Endothelial cell (in vitro differentiated cells): ENCODE measurements at regions not wholly inside any gene's neighbourhood (a gene's known extent, or its start where the extent isn't known, plus 50 kb on each side); places are given as distances from the start of the nearest gene placed in this dataset.
"Not testable (repeated sequence)": the region's sequence is repeated elsewhere in the genome, so short reads cannot be mapped to it uniquely, and the experiment has no call there.

Experiments used
- DNase-seq: peaks from one replicate; pipeline ENCODE4 v3.0.0; 2021; ENCODE audit warnings: low spot score
- H3K27ac Mint-ChIP-seq: one replicate; pipeline ENCODE4 v1.8.0; 2021; ENCODE audit warnings: mixed read lengths, inconsistent platforms; ENCODE audit not compliant: unreplicated experiment
- H3K27me3 Mint-ChIP-seq: one replicate; pipeline ENCODE4 v1.8.0; 2021; ENCODE audit warnings: mild to moderate bottlenecking, moderate library complexity, mixed read lengths, inconsistent platforms; ENCODE audit not compliant: unreplicated experiment
- H3K36me3 Mint-ChIP-seq: one replicate; pipeline ENCODE4 v1.8.0; 2021; ENCODE audit warnings: mild to moderate bottlenecking, low read depth, mixed read lengths, inconsistent platforms; ENCODE audit not compliant: unreplicated experiment
- H3K4me1 Mint-ChIP-seq: one replicate; pipeline ENCODE4 v1.8.0; 2021; ENCODE audit warnings: mild to moderate bottlenecking, mixed read lengths, inconsistent platforms; ENCODE audit not compliant: unreplicated experiment
- H3K4me3 Mint-ChIP-seq: one replicate; pipeline ENCODE4 v1.8.0; 2021; ENCODE audit warnings: mild to moderate bottlenecking, mixed read lengths, inconsistent platforms; ENCODE audit not compliant: unreplicated experiment
- H3K9me3 Mint-ChIP-seq: one replicate; pipeline ENCODE4 v1.8.0; 2021; ENCODE audit warnings: mixed read lengths, inconsistent platforms; ENCODE audit not compliant: unreplicated experiment
- TF ChIP-seq, protein P1 (sequence below): fragments of 200-600 bp; sonication (generic); IDR thresholded peaks from one replicate; pipeline ENCODE4 v1.5.0; 2021; ENCODE audit warnings: antibody characterized with exemption; ENCODE audit not compliant: unreplicated experiment

DNA sequence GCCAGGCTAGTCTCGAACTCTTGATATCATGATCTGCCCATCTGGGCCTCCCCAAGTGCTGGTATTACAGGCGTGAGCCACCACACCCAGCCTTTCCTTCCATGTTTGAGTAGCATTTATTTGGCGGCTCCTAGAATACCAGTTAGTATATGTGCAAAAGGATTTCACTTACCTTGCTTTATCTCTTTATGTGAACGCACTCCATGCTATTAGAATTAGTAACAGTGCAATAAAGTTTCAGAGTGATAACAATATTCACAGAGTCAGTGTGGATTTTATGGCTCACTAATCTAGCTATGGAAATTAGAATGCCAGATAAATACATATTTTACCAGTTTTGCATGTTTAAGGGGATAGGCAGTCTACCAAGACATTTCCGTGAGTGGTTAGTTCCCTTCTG, 74.4 kb upstream of the NIPBL start:
- Mint-ChIP-seq H3K4me1 (no peaks in the 10 kb centered on the region), H3K4me3 (no peak overlapping the region), H3K9me3 (no peaks in the 10 kb centered on the region), H3K27me3 (peaks cover 1% of the 10 kb centered on the region), H3K27ac (no peak overlapping the region), H3K36me3 (no peaks in the 10 kb centered on the region)
- TF ChIP-seq, protein P1, sequence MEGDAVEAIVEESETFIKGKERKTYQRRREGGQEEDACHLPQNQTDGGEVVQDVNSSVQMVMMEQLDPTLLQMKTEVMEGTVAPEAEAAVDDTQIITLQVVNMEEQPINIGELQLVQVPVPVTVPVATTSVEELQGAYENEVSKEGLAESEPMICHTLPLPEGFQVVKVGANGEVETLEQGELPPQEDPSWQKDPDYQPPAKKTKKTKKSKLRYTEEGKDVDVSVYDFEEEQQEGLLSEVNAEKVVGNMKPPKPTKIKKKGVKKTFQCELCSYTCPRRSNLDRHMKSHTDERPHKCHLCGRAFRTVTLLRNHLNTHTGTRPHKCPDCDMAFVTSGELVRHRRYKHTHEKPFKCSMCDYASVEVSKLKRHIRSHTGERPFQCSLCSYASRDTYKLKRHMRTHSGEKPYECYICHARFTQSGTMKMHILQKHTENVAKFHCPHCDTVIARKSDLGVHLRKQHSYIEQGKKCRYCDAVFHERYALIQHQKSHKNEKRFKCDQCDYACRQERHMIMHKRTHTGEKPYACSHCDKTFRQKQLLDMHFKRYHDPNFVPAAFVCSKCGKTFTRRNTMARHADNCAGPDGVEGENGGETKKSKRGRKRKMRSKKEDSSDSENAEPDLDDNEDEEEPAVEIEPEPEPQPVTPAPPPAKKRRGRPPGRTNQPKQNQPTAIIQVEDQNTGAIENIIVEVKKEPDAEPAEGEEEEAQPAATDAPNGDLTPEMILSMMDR = no peak
- no peak for DNase-seq

DNA sequence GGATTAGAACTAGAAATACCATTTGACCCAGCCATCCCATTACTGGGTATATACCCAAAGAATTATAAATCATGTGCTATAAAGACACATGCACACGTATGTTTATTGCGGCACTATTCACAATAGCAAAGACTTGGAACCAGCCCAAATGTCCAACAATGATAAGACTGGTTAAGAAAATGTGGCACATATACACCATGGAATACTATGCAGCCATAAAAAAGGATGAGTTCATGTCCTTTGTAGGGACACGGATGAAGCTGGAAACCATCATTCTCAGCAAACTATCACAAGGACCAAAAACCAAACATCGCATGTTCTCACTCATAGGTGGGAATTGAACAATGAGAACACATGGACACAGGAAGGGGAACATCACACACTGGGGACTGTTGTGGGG, 63.3 kb upstream of the NIPBL start:
- H3K27me3 Mint-ChIP-seq, DNase-seq, H3K27ac Mint-ChIP-seq, H3K4me1 Mint-ChIP-seq, H3K9me3 Mint-ChIP-seq, H3K36me3 Mint-ChIP-seq, H3K4me3 Mint-ChIP-seq: not testable (repeated sequence)

DNA sequence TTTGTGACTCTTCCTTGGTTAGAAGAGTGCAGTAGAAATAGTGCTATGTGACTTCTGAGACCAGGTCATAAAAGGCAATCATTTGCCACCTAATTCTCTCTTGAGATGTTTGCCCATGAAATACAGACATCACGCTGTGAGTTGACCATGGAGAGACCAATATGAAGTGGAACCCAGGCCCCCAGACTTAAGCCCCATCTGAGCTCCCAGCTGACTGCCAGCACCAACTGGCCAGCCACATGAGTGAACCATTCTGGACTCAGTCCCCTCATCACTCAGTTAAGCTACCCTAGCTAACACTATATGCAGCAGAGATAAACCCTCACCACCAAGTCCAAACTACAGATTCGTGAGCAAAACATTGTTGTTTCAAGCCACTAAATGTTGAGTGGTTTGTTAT, 60.7 kb upstream of the NIPBL start:
- Mint-ChIP-seq H3K27me3 (no peaks in the 10 kb centered on the region), H3K36me3 (no peaks in the 10 kb centered on the region), H3K4me1 (no peaks in the 10 kb centered on the region), H3K9me3 (no peaks in the 10 kb centered on the region), H3K27ac (no peak overlapping the region), H3K4me3 (no peak overlapping the region)
- TF ChIP-seq, protein P1 = no peak
- DNase-seq = no peak

DNA sequence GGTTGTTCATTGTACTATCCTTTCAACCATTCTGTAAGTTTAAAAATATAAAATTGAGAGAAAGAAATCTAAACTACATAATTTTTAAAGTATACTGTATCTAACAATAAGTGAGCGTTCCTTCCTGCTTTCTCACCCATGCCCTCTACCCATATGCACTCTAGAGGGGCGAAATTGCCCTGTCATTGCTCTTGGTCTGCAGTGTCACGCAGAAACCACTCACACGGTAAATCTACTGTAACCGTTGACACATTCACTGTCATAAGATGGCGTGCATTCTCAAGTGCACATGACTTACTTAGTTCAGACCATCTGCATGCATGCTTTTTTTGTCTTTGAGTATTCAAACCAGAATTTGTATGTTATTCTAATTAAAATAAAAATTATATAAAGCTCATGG, 55.7 kb upstream of the NIPBL start:
- Mint-ChIP-seq H3K4me3 (no peak overlapping the region), H3K27ac (no peak overlapping the region), H3K9me3 (no peaks in the 10 kb centered on the region), H3K27me3 (no peaks in the 10 kb centered on the region), H3K36me3 (no peaks in the 10 kb centered on the region), H3K4me1 (no peaks in the 10 kb centered on the region)
- TF ChIP-seq, protein P1 = no peak
- DNase-seq = no peak

DNA sequence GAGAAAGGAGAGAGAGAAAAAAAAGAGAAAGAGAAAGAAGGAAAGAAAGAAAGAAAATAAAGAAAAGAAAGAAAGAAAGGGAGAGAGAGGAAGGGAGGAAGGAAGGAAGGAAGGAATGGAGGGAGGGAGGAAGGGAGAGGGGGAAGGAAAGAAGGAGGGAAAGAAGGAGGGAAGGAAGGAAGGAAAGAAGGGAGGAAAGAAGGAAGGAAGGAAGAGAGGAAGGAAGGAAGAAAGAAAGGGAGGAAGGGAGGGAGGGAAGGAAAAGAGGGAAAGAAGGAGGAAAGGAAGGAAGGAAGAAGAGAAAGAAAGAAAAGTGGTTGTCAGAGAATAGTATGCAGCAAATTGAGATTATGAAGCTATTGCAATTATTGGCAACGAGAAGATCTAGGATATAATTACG, 49.9 kb upstream of the NIPBL start:
- H3K27me3 Mint-ChIP-seq = peaks cover 4% of the 10 kb centered on the region
- no peak for DNase-seq

More for the DNA sequence above, 49.9 kb upstream of the NIPBL start:
- TF ChIP-seq, protein P1 = no peak
- no peak overlapping the region for H3K27ac Mint-ChIP-seq
- H3K4me3 Mint-ChIP-seq = no peak overlapping the region
- no peaks in the 10 kb centered on the region for H3K36me3 Mint-ChIP-seq
- H3K4me1 Mint-ChIP-seq = no peaks in the 10 kb centered on the region
- H3K9me3 Mint-ChIP-seq = no peaks in the 10 kb centered on the region
